ENCODE measurements at regions not wholly inside any gene's neighbourhood (a gene's known extent, or its start where the extent isn't known, plus 50 kb on each side); places are given as distances from the start of the nearest gene placed in this dataset.
A peak's percentile ranks its signal among the peaks of the same experiment; 100 is the strongest.

DNA sequence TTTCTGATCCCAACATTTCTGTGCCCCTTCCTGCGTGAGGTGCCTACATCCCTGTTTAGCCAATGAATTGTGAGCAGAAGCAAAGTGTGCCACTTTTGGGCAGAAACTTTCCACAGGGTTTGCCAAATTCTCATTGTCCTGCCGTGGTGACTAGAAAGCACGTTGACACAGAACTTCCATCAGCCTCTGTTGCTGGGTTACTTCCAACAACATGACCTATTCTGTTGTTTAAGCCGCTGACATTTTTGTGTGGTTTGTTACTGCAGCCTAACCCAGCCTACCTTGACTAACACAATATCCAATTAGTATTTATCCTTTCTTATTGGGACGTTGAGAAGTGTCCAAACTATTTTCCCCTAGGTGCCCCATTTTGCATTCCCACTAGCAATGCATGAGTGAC, 136.8 kb downstream of the URB2 start:
- no peak for DNase-seq

DNA sequence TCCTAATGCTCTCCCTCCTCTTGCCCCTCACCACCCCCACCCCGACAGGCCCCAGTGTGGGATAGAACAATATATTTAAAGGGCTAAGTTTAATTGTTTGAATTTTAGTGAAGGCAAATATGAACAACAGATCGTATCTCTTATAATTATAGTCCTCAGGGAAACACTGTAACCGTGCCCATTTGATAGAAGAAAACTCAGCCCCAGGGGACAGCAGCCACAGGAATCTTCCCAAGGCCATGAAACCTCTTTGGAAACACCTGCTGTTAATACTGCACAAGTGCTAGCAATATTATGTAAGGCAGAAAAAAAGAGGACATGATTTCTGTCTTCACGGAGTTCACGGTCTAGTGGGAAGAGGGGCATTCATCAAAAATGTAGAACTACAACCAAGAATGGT, 142.2 kb downstream of the URB2 start:
- DNase-seq: no peak

DNA sequence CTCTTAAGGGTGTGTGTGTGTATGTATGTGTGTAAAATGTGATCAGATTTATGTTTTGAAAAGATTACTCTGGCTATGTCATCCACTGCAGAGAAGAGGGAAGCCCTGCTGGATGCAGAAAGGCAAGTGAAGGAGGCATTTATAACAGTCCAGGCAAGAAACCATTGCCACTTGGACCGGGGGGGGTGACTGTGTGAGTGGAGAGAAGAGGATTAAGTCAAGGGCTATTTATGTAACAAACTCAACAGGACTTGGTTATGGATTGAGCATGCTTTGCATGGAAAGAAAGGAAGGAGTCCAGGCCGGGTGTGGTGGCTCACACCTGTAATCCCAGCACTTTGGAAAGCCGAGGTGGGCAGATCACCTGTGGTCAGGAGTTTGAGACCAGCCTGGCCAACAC, 143.0 kb downstream of the URB2 start:
- DNase-seq: no peak

DNA sequence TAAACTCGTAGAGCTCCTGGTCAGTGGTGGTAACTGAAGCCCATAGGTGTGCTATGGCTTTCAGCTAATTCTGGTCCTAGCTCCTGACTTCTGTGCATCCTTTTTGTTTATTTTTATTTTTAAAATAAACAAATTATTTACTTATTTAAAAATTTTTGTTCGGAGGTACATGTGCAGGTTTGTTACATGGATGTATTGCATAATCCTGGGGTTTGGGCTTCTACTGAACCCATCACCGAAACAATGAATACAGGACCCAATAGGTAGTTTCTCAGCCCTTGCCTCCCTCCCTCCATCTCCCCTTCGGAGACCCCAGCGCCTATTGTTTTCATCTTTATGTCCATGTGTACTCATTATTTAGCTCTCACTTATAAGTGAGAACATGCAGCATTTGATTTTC, 143.8 kb downstream of the URB2 start:
- DNase-seq: no peak

DNA sequence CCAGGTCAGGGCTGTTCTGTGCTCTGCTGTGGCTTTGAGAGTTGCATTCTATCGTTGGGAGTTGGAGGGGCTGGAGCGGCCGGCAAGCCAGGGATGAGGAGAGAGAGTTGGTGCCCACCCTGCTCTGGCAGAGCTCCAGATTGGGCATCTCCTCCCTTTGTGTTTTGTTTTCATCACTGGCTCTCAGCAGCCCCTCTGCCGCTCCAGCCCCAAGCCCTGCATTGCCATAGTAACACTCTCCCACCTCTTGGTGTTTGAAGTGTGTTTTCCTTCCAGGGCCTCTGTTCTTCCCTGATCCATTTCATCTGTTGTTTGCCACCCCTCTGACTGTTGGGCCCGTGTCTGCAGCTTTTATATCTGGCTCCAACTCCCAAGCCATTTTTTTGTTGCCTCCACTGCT, 152.7 kb downstream of the URB2 start:
- DNase-seq: peak; percentile 66

DNA sequence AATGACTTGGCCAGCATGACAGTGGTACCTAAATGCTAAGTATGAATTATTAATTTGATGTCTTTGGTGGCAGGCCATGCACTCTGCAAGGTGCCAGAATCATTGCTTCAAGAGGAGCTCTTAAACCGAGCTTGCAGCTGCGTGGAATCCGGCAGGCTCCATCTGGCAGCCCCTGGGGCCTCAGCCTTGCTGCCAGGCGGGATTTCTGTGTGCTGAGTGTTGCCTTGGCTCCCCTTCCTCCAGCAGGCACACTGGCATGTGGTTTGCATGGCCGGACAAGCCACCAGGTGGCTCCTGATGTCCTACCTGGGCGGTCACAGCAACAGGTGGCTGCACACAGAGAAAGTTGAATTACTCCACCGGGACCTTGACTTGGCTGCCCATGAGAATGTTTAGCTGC, 155.4 kb downstream of the URB2 start:
- DNase-seq: peak; percentile 62

DNA sequence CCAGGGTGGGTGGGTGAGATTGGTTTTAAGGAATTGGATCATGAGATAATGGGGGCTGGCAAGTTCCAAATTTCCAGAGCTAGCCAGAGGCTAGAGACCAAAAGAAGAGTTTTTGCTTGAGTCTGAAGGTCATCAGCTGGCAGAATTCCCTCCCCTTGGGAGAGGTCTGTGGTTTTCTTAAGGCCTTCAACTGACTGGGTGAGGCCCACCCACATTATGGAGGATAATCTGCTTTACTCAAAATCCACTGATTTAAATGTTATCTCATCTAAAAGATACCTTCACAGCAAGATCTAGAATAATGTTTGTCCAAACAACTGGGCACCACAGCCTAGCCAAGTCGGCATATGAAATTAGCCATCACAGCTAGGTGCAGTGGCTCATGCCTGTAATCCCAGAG, 156.4 kb downstream of the URB2 start:
- DNase-seq: no peak

DNA sequence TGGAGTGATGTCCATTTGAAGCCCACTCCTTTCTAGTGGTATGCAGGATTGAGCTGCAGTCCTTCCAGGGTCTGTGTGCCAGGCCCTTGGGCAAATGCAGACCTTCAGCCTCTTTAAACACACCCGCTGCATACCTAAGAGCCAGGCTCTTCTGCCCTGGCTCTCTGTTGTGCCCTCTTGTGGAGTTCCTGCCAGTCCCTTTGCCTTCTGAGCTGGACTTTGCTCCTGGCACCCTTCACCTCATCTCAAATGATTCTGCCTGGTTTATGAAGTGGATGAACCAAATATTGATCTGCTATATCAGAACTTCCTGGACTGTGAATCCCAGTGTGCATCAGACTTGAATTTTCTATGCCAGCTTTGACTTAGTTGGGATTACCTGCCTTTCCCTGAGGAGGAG, 158.8 kb downstream of the URB2 start:
- no peak for DNase-seq

DNA sequence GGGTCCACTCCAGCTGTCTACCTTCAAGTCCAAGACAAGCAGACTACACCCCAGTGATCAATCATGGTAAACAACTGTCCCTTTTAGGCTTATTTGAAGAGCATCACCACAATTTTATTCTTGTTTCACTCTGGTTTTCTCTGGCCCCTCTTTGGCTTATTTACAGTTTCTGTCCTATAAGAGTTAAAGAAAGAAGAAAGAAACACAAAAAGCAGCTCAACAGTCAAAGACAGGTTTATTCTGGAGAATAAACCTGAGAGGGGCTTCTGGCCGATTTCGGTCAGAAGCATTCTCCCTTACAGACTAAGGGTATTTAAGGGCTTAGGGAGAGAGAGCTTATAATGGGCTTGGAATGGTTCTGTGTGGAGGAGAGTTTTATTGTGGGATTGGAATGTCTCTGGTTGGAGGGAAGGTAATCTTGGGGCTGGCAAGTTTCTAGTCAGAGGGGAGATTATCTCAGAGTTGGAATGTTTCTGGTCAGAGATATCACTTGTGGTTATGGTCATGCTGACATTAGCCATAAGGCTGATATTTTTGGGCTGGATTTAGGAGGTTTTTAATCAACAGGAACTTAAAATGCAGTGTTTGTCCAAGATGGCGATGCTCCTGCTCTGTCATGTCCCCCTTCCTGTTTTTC, 161.0 kb downstream of the URB2 start:
- DNase-seq: no peak

DNA sequence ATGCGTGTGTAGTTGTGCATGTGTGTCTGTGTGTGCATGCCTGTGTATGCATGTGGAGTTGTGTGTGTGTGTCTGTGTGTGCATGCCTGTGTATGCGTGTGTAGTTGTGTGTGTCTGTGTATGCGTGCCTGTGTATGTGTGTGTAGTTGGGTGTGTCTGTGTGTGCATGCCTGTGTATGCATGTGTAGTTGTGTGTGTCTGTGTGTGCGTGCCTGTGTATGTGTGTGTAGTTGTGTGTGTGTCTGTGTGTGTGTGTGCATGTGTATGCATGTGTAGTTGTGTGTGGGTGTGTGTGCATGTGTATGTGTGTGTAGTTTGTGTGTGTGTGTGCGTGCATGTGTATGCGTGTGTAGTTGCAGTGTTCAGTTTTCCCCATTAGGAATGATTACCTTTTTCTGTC, 162.0 kb downstream of the URB2 start:
- no peak for DNase-seq

DNA sequence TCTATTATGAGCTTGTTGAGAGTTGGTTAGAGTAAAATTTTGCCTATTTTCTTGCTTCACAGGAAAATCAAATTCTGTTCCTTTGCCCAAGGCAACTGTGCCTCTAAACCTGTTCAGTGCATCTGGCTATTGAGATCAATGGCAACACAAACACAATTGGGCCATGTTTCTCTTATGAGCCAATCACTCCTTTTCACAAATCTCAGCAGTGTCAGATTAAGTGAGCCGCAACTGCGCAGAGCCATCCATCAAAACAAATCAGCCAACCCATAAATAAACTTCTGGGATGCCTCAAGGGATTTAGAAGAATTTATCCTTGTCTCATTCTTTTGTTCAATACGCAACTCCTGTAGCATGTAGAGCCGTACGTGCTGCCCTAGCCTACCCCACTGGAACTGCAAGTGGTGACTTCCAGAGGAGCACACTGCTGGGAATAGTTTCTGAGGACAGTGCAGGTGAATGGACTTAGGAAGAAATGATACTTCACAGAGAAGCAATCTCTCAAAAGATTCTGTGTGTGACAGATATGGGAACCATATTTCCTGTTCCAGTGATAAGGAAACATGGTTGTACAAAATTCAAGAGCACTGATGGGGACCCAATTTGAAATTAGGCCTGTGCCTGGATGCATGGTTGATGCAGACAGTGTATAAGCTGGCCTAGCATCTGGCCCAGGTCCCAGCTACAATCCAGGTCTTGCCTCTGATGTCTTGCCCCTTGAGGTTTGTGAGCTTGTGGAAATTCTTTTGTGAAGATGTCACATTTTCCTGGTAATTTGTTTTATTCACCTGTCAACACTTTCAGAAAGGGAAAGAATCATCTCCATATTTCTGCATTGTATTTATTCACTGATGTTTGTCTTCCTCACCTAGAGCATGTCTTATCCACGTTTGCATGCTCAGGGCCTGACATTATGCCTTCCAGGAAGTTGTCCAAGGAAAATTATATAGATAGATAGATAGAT, 166.2 kb downstream of the URB2 start:
- peak; percentile 52 for DNase-seq

DNA sequence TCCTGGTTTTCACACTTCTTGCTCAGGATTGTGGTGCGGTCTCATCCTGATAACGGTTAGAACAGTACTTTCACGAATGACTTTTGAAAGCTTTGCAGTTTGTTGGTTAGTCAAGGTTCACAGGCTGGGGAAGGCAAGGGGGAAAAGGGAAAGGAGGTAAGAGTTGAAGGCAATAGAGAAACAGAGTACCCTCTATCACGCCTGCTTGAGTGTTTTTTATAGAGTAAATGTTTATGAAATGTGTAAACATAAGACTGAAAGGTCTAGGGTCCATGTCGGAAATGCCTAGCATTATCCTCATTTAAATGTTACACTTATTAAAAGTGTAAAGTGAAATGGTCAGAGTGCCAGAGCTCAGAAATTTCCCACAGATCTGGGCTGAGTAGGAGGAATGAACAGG, 167.4 kb downstream of the URB2 start:
- no peak for DNase-seq

DNA sequence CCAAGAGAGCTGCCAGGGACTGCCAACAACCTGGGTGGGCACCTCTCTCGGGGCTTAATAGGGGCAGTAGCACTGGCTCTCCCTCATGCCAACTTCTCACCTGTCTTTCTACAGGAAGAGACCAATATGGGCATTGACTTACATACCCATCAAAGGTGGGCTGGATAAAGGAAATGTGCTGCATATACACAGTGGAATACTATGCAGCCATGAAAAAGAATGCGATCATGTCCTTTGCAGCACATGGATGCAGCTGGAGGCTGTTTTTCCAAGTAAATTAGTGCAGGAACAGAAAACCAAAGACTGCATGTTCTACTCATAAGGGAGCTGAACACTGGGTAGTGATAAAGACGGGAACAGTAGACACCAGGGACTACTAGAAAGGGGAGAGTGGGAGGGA, 172.5 kb downstream of the URB2 start:
- no peak for DNase-seq

DNA sequence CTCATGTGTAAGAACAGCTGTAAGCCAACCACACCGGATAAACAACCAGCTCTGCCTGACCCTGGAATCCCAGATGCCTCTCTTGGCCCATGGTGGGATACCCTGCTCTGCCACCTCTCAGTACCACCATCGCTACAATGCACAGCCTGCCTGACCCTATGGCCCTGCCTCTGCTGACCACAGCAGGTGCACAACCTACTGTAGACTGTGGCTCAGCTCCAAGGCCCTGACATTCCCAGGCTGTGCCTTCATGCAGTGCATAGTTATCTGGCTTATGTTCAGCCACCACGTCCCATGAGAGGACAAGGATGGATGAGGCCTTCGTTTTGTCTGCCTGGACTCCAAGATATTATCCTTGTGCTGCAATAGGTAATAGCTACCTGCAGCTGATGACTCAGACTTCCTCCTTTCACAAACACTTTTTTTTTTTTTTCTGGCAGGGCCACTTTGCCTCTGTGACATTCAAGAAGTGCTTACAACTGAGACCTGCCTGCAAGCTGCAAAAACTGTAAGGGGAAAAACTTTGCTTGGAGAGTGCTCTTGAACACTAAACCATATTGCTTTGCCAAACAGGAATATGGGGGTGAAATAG, 177.7 kb downstream of the URB2 start:
- DNase-seq: no peak

DNA sequence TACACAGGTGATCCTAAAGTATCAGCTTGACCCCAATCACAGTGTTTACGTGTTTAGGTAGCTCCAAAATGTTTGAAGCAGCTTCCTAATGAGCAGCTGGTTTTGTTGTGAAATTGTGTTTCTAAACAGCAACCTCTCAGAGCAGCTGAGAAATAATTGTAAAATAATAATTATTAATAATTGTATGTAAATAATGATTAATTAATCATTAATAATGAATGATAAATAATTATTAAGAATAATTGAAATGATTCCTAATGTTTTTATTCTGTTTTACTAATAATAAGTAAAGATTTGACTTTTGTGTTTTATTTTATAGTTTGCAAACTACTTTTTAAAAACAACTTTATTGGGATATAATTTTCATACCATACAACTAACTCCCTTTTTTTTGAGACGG, 182.2 kb downstream of the URB2 start:
- DNase-seq: no peak

DNA sequence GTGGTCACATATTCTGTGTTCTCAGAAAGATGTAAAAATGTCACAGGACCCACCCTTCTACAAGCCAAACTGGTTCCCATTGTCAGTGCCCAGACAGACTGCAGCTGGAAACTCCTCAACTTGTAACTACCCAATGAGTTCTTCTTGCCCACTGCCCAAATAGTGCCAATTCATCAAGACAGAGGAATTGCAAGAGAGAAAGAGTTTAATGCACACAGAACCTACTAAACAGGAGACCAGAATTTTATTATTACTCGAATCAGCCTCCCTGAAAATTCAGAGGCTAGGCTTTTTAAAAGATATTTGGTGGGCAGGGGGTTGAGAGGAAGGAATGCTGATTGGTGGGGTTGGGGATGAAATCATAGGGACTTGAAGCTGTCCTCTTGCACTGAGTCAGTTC, 184.1 kb downstream of the URB2 start:
- DNase-seq: no peak

DNA sequence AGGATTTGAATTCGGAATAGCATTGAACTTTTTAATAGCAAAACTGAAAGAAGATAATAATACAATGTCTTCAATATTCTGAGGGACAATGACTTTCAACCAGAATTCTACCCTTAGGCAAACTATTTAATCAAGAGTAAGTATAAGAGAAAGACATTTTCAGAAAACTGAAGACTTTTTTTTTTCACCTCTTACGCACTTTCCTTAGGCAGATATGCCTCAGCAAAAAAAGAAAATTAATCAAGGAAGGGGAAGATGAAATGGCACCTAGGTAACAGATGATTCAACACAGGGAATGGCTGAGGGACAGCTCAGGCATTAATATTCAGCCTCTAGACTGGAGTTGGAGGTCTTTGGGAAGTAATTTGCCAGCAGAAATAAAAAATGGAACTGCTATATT, 184.9 kb downstream of the URB2 start:
- no peak for DNase-seq

DNA sequence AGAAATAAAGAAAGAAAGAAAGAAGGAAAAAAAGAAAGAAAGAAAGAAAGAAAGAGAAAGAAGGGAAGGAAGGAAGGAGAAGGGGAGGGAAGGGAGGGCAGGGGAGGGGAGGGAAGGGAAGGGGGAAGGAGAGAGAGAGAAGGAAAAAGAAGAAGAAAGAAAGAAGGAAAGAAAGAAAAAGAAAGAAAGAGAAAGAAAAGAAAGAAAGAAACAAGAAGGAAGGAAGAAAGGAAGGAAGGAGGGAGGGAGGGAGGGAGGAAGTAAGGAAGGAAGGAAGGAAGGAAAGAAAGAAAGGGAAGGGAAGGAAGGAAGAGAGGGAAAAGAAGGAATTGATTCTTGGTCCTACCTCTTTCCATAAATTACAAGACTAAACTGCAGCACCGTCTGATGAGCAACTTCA, 186.1 kb downstream of the URB2 start:
- no peak for DNase-seq

DNA sequence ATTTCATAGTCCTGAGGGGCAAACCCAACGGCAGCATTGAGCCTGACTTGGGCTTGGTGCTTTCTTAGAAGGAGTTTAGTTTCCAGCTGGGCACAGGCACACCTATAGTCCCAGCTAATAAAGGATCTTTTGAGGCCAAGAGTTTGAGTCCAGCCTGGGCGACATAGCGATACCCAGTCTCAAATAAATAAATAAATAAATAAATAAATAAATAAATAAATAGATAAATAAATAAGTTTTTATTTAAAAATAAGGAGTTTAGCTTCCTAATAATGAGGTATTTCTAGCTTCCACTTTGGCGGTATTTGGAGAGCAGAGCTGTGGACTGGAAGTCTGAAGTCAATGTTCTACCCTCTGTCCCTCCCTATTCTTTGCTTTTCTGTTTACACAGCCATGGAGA, 186.6 kb downstream of the URB2 start:
- DNase-seq: no peak

DNA sequence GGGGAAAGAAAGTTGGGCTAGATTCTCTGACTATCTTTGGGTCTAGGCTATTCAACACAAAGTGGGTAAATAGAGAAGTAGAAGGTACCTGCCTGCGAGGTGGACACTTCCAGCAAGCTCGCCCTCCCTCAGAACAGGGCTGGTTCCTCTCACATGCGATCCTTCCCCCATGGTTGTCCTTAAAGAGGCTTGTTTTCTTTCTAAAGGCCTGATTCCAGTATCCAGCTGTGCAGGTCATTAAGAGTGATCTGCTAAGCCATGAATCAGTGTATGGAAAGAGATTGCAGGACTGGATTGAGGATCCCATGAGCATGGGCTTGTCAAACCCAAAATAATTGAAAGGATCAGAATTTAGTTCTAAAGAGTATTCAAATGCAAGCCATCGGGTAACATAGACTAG, 189.0 kb downstream of the URB2 start:
- DNase-seq: no peak

DNA sequence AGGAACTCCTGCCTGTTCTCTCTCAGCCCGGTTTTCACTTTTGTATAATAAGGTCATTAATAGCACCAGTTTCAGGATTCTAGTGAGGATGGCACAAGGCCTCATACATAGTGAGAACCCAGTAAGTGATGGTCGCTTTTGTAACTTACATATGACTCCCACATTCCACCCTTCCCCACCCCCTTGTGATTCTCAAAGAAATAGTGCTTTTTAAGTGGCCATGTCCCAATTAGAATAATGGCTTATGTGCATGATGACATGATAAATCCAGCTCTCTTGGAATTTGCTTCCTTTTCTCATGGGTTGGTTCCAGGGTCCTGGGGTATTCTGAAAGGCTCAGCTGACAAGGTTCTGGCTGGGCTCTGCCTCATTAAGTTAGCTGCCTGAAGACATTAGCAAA, 189.9 kb downstream of the URB2 start:
- DNase-seq: no peak

DNA sequence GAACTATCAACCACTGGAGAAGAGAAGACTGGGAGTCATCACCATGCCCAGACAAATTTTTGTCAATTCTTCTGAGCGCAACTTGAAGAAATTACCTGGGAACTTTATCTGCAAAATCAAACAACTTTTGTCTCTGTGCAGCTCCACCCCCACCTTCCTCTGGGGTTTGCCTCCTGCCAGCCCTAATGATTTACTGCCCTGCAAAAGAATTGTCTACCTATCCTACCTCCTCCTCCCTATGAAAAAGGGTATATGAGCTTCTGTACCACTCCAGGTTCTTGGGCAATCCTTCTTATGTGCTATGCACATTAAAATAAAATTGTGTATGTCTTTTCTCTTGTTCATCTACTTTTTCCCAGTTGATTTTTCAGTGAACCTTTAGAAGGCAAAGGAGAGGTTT, 191.9 kb downstream of the URB2 start:
- no peak for DNase-seq

DNA sequence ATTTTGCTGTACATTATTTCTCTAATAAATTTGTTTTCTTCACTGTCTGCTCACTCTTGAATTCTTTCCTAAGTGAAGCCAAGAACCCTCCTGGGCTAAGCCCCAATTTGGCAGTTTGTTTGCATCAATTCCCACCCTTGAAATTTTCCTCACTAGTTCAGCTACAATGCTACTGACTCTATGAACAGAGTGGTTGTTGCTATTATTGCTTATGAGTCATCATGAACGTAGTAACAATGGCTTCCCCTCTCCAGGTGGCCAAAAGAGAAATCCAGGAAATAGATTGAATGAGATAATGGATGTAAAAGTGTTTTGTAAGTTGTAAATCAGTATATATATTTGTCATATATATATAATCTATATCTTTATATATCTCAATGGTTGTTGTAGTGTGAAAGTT, 193.0 kb downstream of the URB2 start:
- no peak for DNase-seq

DNA sequence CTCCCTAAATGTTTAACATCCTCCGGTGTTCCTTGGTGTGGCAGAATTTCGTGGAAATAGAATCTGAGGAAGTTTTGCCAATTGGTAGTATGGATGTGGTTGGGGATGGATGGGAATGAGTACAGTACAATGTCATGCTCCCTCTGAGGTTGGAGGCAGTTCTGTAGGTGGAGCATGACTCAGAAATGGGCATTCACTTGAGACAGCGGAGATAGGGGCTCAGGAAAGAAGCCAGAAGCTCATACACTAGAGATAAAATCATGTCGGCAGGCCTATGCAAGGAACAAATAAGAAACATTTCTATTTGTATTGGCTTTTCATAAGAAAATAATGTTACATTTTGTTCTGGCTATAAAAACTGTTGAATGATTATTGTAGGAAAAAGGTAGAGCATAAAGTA, 196.0 kb downstream of the URB2 start:
- DNase-seq: no peak
